Smooth muscle cell (in vitro differentiated cells): ENCODE measurements at regions not wholly inside any gene's neighbourhood (a gene's known extent, or its start where the extent isn't known, plus 50 kb on each side); places are given as distances from the start of the nearest gene placed in this dataset.

Source experiments
- DNase-seq: peaks from one replicate; lab custom pipeline; 2025; ENCODE audit not compliant: unreplicated experiment; lab: John Stamatoyannopoulos, UW
- H2AFZ ChIP-seq: fragments of 200-600 bp; sonication (generic); 2 replicates; pipeline ENCODE4 v1.6.0; 2016; ENCODE audit warnings: antibody characterized with exemption, low read depth, mild to moderate bottlenecking
- H3F3A ChIP-seq: fragments of 200-600 bp; sonication (generic); 2 replicates; pipeline ENCODE4 v1.6.0; 2017; ENCODE audit warnings: antibody characterized with exemption, low read depth
- H3K27ac ChIP-seq: fragments of 200-600 bp; sonication (generic); 2 replicates; pipeline ENCODE4 v1.5.1; 2016; ENCODE audit warnings: low read depth, mild to moderate bottlenecking
- H3K27me3 ChIP-seq: fragments of 200-600 bp; sonication (generic); 2 replicates; pipeline ENCODE4 v1.6.1; 2016; ENCODE audit warnings: low read depth, mild to moderate bottlenecking
- H3K36me3 ChIP-seq: fragments of 200-600 bp; sonication (generic); 2 replicates; pipeline ENCODE4 v1.5.1; 2016; ENCODE audit warnings: low read depth
- H3K4me1 ChIP-seq: fragments of 200-600 bp; sonication (generic); 2 replicates; pipeline ENCODE4 v1.5.1; 2016; ENCODE audit warnings: low read depth
- H3K4me2 ChIP-seq: fragments of 200-600 bp; sonication (generic); 2 replicates; pipeline ENCODE4 v1.6.0; 2016; ENCODE audit warnings: mild to moderate bottlenecking
- H3K4me3 ChIP-seq: fragments of 200-600 bp; sonication (generic); 2 replicates; pipeline ENCODE4 v1.5.1; 2016; ENCODE audit warnings: mild to moderate bottlenecking
- H3K79me2 ChIP-seq: fragments of 200-600 bp; sonication (generic); 2 replicates; pipeline ENCODE4 v1.6.0; 2016; ENCODE audit warnings: low read depth, mild to moderate bottlenecking
- H3K9ac ChIP-seq: fragments of 200-600 bp; sonication (generic); 2 replicates; pipeline ENCODE4 v1.6.0; 2016; ENCODE audit warnings: low read depth
- H3K9me3 ChIP-seq: fragments of 200-600 bp; sonication (generic); replicated peaks from 2 replicates; pipeline ENCODE4 v1.5.1; 2016; ENCODE audit warnings: low read depth
- H4K20me1 ChIP-seq: fragments of 200-600 bp; sonication (generic); 2 replicates; pipeline ENCODE4 v1.6.0; 2016; ENCODE audit warnings: low read depth
- CTCF ChIP-seq: fragments of 200-600 bp; sonication (generic); IDR thresholded peaks from 2 replicates; pipeline ENCODE4 v1.5.1; 2017; ENCODE audit warnings: borderline replicate concordance, mild to moderate bottlenecking, antibody characterized with exemption; ENCODE audit not compliant: insufficient read depth, poor library complexity, severe bottlenecking
- WGBS: methylation state at CpG from one replicate; pipeline ENCODE4 v1.1.7; 2016; ENCODE audit warnings: low lambda C conversion rate; 5-methylcytosine and 5-hydroxymethylcytosine counted together

GRCh38 chr2:57598551-57598950 is 448.1 kb upstream of the VRK2 start:
- no peaks in the 10 kb centered on the region for H3K79me2 ChIP-seq
- no peak for DNase-seq
- no peak for TF ChIP-seq CTCF
- no peaks in the 10 kb centered on the region for H3K27me3 ChIP-seq
- H3K4me1 ChIP-seq: no peaks in the 10 kb centered on the region
- H3K27ac ChIP-seq: no peak overlapping the region
- H3K9me3 ChIP-seq: no peaks in the 10 kb centered on the region
- no peak overlapping the region for H3K4me3 ChIP-seq
- no peak overlapping the region for H3K9ac ChIP-seq
- no peaks in the 10 kb centered on the region for H4K20me1 ChIP-seq
- no peaks in the 10 kb centered on the region for H3K36me3 ChIP-seq
- no peaks in the 10 kb centered on the region for H3F3A ChIP-seq
- H2AFZ ChIP-seq: no peak overlapping the region
- no peak overlapping the region for H3K4me2 ChIP-seq
- WGBS: 87% methylated on average over 4 of the region's 4 CpGs

- no peak overlapping the region for H3K4me2 ChIP-seq
- H3K36me3 ChIP-seq: no peaks in the 10 kb centered on the region
- H3K79me2 ChIP-seq: no peaks in the 10 kb centered on the region
- no peak overlapping the region for H3K4me3 ChIP-seq
- H3K9me3 ChIP-seq: no peaks in the 10 kb centered on the region
- H3K9ac ChIP-seq: no peak overlapping the region
- H3F3A ChIP-seq: no peaks in the 10 kb centered on the region
- WGBS: 90% methylated on average over 2 of the region's 2 CpGs
- no peak overlapping the region for H3K27ac ChIP-seq
- H3K27me3 ChIP-seq: no peaks in the 10 kb centered on the region
- no peak overlapping the region for H2AFZ ChIP-seq
- no peak for DNase-seq
- no peaks in the 10 kb centered on the region for H3K4me1 ChIP-seq
- no peak for TF ChIP-seq CTCF
- H4K20me1 ChIP-seq: no peaks in the 10 kb centered on the region
Measured at GRCh38 chr2:57602733-57603132, 443.9 kb upstream of the VRK2 start.

- H3K4me3 ChIP-seq: no peak overlapping the region
- no peaks in the 10 kb centered on the region for H3K27me3 ChIP-seq
- no peaks in the 10 kb centered on the region for H3F3A ChIP-seq
- H3K9ac ChIP-seq: no peak overlapping the region
- DNase-seq: no peak
- no peaks in the 10 kb centered on the region for H3K4me1 ChIP-seq
- no peaks in the 10 kb centered on the region for H4K20me1 ChIP-seq
- no peak overlapping the region for H3K4me2 ChIP-seq
- no peak overlapping the region for H3K27ac ChIP-seq
- H2AFZ ChIP-seq: no peak overlapping the region
- no peaks in the 10 kb centered on the region for H3K9me3 ChIP-seq
- H3K36me3 ChIP-seq: no peaks in the 10 kb centered on the region
- H3K79me2 ChIP-seq: no peaks in the 10 kb centered on the region
- WGBS: 85% methylated on average over 3 of the region's 3 CpGs
- TF ChIP-seq CTCF: no peak
Measured at GRCh38 chr2:57614988-57615387, 431.6 kb upstream of the VRK2 start.

- Histone ChIP-seq H3K9me3 (no peaks in the 10 kb centered on the region), H3K4me3 (no peak overlapping the region), H3K27ac (no peak overlapping the region), H3F3A (no peaks in the 10 kb centered on the region), H3K4me1 (no peaks in the 10 kb centered on the region), H2AFZ (no peak overlapping the region), H3K36me3 (no peaks in the 10 kb centered on the region), H3K79me2 (no peaks in the 10 kb centered on the region), H3K27me3 (no peaks in the 10 kb centered on the region), H4K20me1 (no peaks in the 10 kb centered on the region), H3K9ac (no peak overlapping the region), H3K4me2 (no peak overlapping the region)
- no peak for TF ChIP-seq CTCF
- DNase-seq: no peak
- 93% methylated on average over 1 of the region's 1 CpG for WGBS
Measured at GRCh38 chr2:57615855-57616556, 430.6 kb upstream of the VRK2 start.
